Uterus (tissue), 3 donors: ENCODE measurements at regions not wholly inside any gene's neighbourhood (a gene's known extent, or its start where the extent isn't known, plus 50 kb on each side); places are given as distances from the start of the nearest gene placed in this dataset.

Source experiments
- DNase-seq, 2 donors: peaks; one replicate each; pipeline ENCODE4 v3.0.0-alpha.2; 2019 to 2020
- H3K27ac ChIP-seq, 2 donors: fragments of 200-600 bp; sonication (generic); 1 replicate in 1 of 2; 2 replicates in 1 of 2; pipeline ENCODE4 v1.5.1; 2016 to 2018
- H3K27me3 ChIP-seq, 2 donors: fragments of 200-600 bp; sonication (generic); one replicate each; pipeline ENCODE4 v1.5.1; 2018 to 2019; ENCODE audit warnings: control low read depth in 1 of 2
- H3K36me3 ChIP-seq, 2 donors: fragments of 200-600 bp; sonication (generic); one replicate each; pipeline ENCODE4 v1.5.1; 2019; ENCODE audit warnings: control low read depth in 1 of 2
- H3K4me1 ChIP-seq, 2 donors: fragments of 200-600 bp; sonication (generic); one replicate each; pipeline ENCODE4 v1.5.1; 2018 to 2019; ENCODE audit warnings: control low read depth in 1 of 2
- H3K4me3 ChIP-seq, 2 donors: fragments of 200-600 bp; sonication (generic); 1 replicate in 1 of 2; 2 replicates in 1 of 2; pipeline ENCODE4 v1.5.1; 2018 to 2019; ENCODE audit warnings: mild to moderate bottlenecking in 1 of 2
- H3K9me3 ChIP-seq, 2 donors: fragments of 200-600 bp; sonication (generic); one replicate each; pipeline ENCODE4 v1.5.1; 2019; ENCODE audit warnings: control low read depth in 1 of 2
- CTCF ChIP-seq, 4 experiments: fragments of 200-600 bp in 2 of 4; fragments of 450-650 bp in 2 of 4; sonication (generic) in 2 of 4; IDR thresholded peaks; one replicate each; pipeline ENCODE4 v1.5.1; 2016 to 2019; ENCODE audit warnings: antibody characterized with exemption in 4 of 4, mild to moderate bottlenecking in 2 of 4, moderate library complexity in 1 of 4
- POLR2A ChIP-seq, 2 donors: fragments of 450-650 bp; IDR thresholded peaks; one replicate each; pipeline ENCODE4 v1.6.1; 2016; ENCODE audit warnings: antibody characterized with exemption in 2 of 2, mild to moderate bottlenecking in 1 of 2, moderate library complexity in 1 of 2
- intact Hi-C: fragments of 100-400 bp; cut with DNase I; formaldehyde crosslinking; loops from one replicate; pipeline ENCODE4 v1.15.1; 2023; ENCODE audit warnings: low total_unique reads
- donor health status: DM: yes; HTN: yes; CAD: no.

DNA sequence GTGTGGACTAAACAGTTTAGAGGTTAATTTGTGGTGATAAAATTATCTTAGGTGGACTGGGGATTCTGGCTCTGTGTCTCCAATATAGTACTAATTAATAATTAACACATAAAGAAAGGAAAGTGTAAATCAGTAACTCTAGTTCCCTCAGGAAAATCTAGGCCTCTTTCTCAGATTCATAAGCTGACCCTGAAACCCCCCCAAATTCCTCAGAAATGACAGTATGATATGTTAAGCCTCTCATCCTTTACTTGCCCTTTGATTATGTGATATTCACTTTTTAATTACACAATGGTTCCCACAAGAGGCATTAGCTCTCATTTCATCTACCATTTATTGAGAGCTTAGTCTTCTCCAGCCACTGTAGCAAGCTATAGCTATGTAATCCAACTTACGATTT is 636.2 kb upstream of the SEMA6A start:
- no peak for TF ChIP-seq POLR2A (IDR thresholded peaks at IDR 0.05)
- no peak for TF ChIP-seq CTCF (IDR thresholded peaks at IDR 0.05)
- Histone ChIP-seq H3K27ac (no peak overlapping the region), H3K27me3 (no peaks in the 10 kb centered on the region), H3K4me3 (no peak overlapping the region), H3K4me1 (no peaks in the 10 kb centered on the region), H3K9me3 (no peaks in the 10 kb centered on the region), H3K36me3 (no peaks in the 10 kb centered on the region)
- DNase-seq, result no peak
- intact Hi-C loops, result no loop called here

DNA sequence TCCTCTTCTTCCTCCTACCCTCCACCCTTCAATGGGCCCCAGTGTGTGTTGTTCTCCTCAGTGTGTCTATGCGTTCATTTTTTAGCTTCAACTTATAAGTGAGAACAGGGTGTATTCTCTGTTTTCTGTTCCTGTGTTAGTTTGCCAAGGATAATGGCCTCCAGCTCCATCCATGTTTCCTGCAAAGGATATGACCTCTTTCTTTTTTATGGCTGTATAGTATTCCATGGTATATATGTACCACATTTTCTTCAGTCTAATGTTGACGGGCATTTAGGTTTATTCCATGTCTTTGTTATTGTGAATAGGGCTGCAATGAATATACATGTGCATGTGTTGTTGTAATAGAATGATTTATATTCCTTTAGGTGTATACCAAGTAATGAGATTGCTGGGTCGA is 634.9 kb upstream of the SEMA6A start:
- TF ChIP-seq CTCF (IDR thresholded peaks at IDR 0.05) (no peak), POLR2A (IDR thresholded peaks at IDR 0.05) (no peak)
- Histone ChIP-seq H3K36me3 (no peaks in the 10 kb centered on the region), H3K4me1 (no peaks in the 10 kb centered on the region), H3K27me3 (no peaks in the 10 kb centered on the region), H3K27ac (no peak overlapping the region), H3K9me3 (no peaks in the 10 kb centered on the region), H3K4me3 (no peak overlapping the region)
- intact Hi-C loops, result no loop called here
- no peak for DNase-seq

GRCh38 chr5:117207088-117207668 is 632.6 kb upstream of the SEMA6A start:
- Histone ChIP-seq H3K9me3 (no peaks in the 10 kb centered on the region), H3K4me1 (no peaks in the 10 kb centered on the region), H3K4me3 (no peak overlapping the region), H3K27ac (no peak overlapping the region), H3K36me3 (no peaks in the 10 kb centered on the region), H3K27me3 (no peaks in the 10 kb centered on the region)
- DNase-seq, result no peak
- intact Hi-C loops, result no loop called here
- TF ChIP-seq POLR2A (IDR thresholded peaks at IDR 0.05) (no peak), CTCF (IDR thresholded peaks at IDR 0.05) (no peak)

DNA sequence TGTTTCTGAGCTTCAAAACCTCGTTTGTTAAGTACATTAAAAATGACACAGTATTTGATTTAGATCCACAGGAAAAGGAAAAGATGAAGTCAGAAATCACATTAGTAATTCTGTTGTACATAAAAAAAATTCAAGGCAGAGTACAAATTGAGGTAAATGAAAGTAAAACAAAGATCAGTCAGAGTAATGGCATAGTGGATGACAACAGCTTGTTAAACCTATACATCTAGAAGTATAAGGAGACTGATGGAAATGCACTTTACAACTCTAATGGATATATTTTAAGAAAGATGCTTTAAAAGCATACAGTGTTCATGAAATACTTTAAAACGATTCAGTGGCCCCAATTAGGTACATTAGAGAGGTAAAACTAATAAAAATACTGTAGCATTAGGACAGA is 631.3 kb upstream of the SEMA6A start:
- no peak overlapping the region for H3K27ac ChIP-seq
- no peaks in the 10 kb centered on the region for H3K27me3 ChIP-seq
- no peaks in the 10 kb centered on the region for H3K4me1 ChIP-seq
- intact Hi-C loops, result no loop called here
- DNase-seq, result no peak
- no peak overlapping the region for H3K4me3 ChIP-seq
- TF ChIP-seq CTCF (IDR thresholded peaks at IDR 0.05) (no peak), POLR2A (IDR thresholded peaks at IDR 0.05) (no peak)
- H3K36me3 ChIP-seq, result no peaks in the 10 kb centered on the region
- H3K9me3 ChIP-seq, result no peaks in the 10 kb centered on the region

DNA sequence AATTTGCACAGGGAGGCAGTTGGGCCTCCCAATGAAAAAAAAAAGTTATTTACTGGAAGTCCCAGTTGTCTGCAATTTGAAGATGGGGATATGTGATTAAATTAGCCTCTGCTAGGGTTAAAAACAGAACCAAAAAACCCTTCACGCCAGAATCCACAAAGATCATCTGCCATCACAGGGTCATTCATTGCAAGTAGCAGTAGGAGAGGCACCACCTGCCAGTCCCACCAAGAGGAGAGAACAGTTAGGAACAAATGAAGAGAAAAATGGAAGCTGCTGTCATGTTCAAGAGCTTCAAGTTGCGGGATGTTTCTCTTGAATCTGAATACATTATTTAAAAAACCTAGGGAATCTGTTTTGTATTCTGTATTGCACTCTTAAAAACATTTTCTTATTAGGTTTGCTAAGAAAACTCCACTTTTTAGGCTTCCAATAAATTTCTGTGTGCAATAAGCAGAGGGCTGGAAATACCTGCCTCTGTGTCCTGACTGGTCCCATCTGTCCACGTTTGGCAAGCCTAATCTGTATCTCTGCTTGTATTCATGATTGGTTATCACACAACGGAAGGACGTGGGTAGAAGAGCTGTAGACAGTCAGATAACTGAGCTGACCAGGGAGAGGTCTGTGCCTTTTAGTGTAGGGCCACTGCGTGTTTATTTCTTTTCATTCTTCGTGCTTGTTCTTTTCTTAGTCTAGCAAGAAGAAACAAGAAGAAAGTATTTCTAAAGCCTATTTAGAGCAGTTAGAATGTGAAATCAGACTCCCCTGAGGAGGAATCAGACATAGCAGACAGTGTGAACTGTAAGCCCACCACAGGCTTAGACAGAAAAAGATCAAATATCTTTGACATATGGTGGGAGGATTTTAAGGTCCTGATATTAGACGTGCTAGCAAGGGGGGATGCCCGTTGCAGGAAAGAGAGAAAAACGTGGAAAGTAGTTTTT is 630.6 kb upstream of the SEMA6A start:
- no peaks in the 10 kb centered on the region for H3K4me1 ChIP-seq
- H3K9me3 ChIP-seq, result no peaks in the 10 kb centered on the region
- H3K27ac ChIP-seq, result no peak overlapping the region
- DNase-seq, result no peak
- H3K27me3 ChIP-seq, result no peaks in the 10 kb centered on the region
- no peak for TF ChIP-seq CTCF (IDR thresholded peaks at IDR 0.05)
- TF ChIP-seq POLR2A (IDR thresholded peaks at IDR 0.05), result no peak
- H3K4me3 ChIP-seq, result no peak overlapping the region
- intact Hi-C loops, result no loop called here
- no peaks in the 10 kb centered on the region for H3K36me3 ChIP-seq
